ENCODE measurements at regions not wholly inside any gene's neighbourhood (a gene's known extent, or its start where the extent isn't known, plus 50 kb on each side); places are given as distances from the start of the nearest gene placed in this dataset.

DNA sequence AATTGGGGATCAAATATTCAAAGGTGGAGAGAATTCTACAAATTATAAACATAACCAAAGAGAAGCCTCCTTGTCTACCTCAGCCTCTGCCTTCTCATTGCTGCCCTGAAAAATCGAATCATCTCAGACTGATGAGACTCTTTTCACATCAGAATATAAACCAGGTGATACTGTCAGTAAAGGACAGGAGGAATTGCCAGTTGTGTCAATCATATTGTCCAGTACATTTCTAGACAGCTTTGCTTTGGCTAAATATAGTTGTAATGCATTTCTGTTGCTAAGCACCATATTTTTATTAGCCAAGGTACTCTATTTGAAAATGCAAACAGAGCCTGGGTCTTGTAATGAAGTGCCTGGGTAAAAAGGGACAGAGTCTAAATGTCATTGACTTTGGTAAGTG, 92.6 kb upstream of the TLK1 start:
- TF ChIP-seq, protein P1, sequence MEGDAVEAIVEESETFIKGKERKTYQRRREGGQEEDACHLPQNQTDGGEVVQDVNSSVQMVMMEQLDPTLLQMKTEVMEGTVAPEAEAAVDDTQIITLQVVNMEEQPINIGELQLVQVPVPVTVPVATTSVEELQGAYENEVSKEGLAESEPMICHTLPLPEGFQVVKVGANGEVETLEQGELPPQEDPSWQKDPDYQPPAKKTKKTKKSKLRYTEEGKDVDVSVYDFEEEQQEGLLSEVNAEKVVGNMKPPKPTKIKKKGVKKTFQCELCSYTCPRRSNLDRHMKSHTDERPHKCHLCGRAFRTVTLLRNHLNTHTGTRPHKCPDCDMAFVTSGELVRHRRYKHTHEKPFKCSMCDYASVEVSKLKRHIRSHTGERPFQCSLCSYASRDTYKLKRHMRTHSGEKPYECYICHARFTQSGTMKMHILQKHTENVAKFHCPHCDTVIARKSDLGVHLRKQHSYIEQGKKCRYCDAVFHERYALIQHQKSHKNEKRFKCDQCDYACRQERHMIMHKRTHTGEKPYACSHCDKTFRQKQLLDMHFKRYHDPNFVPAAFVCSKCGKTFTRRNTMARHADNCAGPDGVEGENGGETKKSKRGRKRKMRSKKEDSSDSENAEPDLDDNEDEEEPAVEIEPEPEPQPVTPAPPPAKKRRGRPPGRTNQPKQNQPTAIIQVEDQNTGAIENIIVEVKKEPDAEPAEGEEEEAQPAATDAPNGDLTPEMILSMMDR (IDR thresholded peaks at IDR 0.05; ENCODE audit: insufficient read depth, low read length, poor library complexity, severe bottlenecking) = no peak
- no peak for TF ChIP-seq EZH2phosphoT487 (conservative IDR thresholded peaks at IDR 0.05; ENCODE audit: low read length)
